B cell (primary cell): ENCODE measurements at regions not wholly inside any gene's neighbourhood (a gene's known extent, or its start where the extent isn't known, plus 50 kb on each side); places are given as distances from the start of the nearest gene placed in this dataset.

ENCODE experiments used
- EZH2 ChIP-seq: IDR thresholded peaks from 2 replicates; pipeline ENCODE4 v1.6.1; 2012; ENCODE audit warnings: borderline replicate concordance, low read depth, mild to moderate bottlenecking, moderate library complexity, low read length; ENCODE audit not compliant: insufficient read depth, poor library complexity, severe bottlenecking
- TF ChIP-seq, protein P1 (sequence below): fragments of 200-600 bp; IDR thresholded peaks from one replicate; pipeline ENCODE4 v1.8.0; 2022; ENCODE audit warnings: antibody characterized with exemption, mild to moderate bottlenecking

- TF ChIP-seq, protein P1, sequence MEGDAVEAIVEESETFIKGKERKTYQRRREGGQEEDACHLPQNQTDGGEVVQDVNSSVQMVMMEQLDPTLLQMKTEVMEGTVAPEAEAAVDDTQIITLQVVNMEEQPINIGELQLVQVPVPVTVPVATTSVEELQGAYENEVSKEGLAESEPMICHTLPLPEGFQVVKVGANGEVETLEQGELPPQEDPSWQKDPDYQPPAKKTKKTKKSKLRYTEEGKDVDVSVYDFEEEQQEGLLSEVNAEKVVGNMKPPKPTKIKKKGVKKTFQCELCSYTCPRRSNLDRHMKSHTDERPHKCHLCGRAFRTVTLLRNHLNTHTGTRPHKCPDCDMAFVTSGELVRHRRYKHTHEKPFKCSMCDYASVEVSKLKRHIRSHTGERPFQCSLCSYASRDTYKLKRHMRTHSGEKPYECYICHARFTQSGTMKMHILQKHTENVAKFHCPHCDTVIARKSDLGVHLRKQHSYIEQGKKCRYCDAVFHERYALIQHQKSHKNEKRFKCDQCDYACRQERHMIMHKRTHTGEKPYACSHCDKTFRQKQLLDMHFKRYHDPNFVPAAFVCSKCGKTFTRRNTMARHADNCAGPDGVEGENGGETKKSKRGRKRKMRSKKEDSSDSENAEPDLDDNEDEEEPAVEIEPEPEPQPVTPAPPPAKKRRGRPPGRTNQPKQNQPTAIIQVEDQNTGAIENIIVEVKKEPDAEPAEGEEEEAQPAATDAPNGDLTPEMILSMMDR = no peak
- TF ChIP-seq EZH2 = no peak
Observed at GRCh38 chr2:149747456-149747855, 159.9 kb upstream of the MMADHC start.
